ENCODE measurements at regions not wholly inside any gene's neighbourhood (a gene's known extent, or its start where the extent isn't known, plus 50 kb on each side); places are given as distances from the start of the nearest gene placed in this dataset.
"Not testable (repeated sequence)": the region's sequence is repeated elsewhere in the genome, so short reads cannot be mapped to it uniquely, and the experiment has no call there.

GRCh38 chr6:76771059-76771634, 692.1 kb downstream of the HTR1B start:
- no peak for DNase-seq (ENCODE audit: low spot score)

- no peak for DNase-seq (ENCODE audit: low spot score)
These were observed 693.0 kb downstream of the HTR1B start for GRCh38 chr6:76770281-76770680.

GRCh38 chr6:76768556-76768955, 694.7 kb downstream of the HTR1B start:
- no peak for DNase-seq (ENCODE audit: low spot score)

GRCh38 chr6:76764057-76764456, 691.6 kb upstream of the IMPG1 start:
- DNase-seq (ENCODE audit: low spot score) = no peak

GRCh38 chr6:76752841-76753240, 680.4 kb upstream of the IMPG1 start:
- DNase-seq (ENCODE audit: low spot score) = no peak

GRCh38 chr6:76745388-76745787, 672.9 kb upstream of the IMPG1 start:
- not testable (repeated sequence) for DNase-seq (ENCODE audit: low spot score)

GRCh38 chr6:76744151-76744720, 671.8 kb upstream of the IMPG1 start:
- DNase-seq (ENCODE audit: low spot score) = not testable (repeated sequence)

GRCh38 chr6:76742919-76743318, 670.5 kb upstream of the IMPG1 start:
- DNase-seq (ENCODE audit: low spot score) = no peak

- DNase-seq (ENCODE audit: low spot score) = no peak
These were observed 647.0 kb upstream of the IMPG1 start for GRCh38 chr6:76719449-76719848.

- no peak for DNase-seq (ENCODE audit: low spot score)
These were observed 636.3 kb upstream of the IMPG1 start for GRCh38 chr6:76708641-76709331.

GRCh38 chr6:76707630-76708029, 635.2 kb upstream of the IMPG1 start:
- DNase-seq (ENCODE audit: low spot score) = no peak

GRCh38 chr6:76706631-76707030, 634.2 kb upstream of the IMPG1 start:
- no peak for DNase-seq (ENCODE audit: low spot score)

- no peak for DNase-seq (ENCODE audit: low spot score)
These were observed 633.6 kb upstream of the IMPG1 start for GRCh38 chr6:76706086-76706485.

- DNase-seq (ENCODE audit: low spot score) = no peak
These were observed 631.3 kb upstream of the IMPG1 start for GRCh38 chr6:76703786-76704185.

GRCh38 chr6:76703285-76703684, 630.8 kb upstream of the IMPG1 start:
- DNase-seq (ENCODE audit: low spot score) = no peak

- DNase-seq (ENCODE audit: low spot score) = no peak
These were observed 629.7 kb upstream of the IMPG1 start for GRCh38 chr6:76702187-76702586.

- no peak for DNase-seq (ENCODE audit: low spot score)
These were observed 629.1 kb upstream of the IMPG1 start for GRCh38 chr6:76701610-76702009.

- peak; percentile 5 for DNase-seq (ENCODE audit: low spot score)
These were observed 625.1 kb upstream of the IMPG1 start for GRCh38 chr6:76697585-76697984.

- DNase-seq (ENCODE audit: low spot score) = no peak
These were observed 622.3 kb upstream of the IMPG1 start for GRCh38 chr6:76694795-76695194.

GRCh38 chr6:76684875-76685274, 612.4 kb upstream of the IMPG1 start:
- DNase-seq (ENCODE audit: low spot score) = peak; percentile 11

- no peak for DNase-seq (ENCODE audit: low spot score)
These were observed 611.5 kb upstream of the IMPG1 start for GRCh38 chr6:76683985-76684384.

- DNase-seq (ENCODE audit: low spot score) = peak; percentile 9
These were observed 610.4 kb upstream of the IMPG1 start for GRCh38 chr6:76682842-76683241.

GRCh38 chr6:76681781-76682180, 609.3 kb upstream of the IMPG1 start:
- DNase-seq (ENCODE audit: low spot score) = no peak

- DNase-seq (ENCODE audit: low spot score) = no peak
These were observed 604.6 kb upstream of the IMPG1 start for GRCh38 chr6:76677017-76677416.

Measured in SW480 (cell line).